NCI-H2107 treated with DMSO at 0.1 percent for 48 hours (cell line): ENCODE measurements at regions not wholly inside any gene's neighbourhood (a gene's known extent, or its start where the extent isn't known, plus 50 kb on each side); places are given as distances from the start of the nearest gene placed in this dataset.

Experiments
- DNase-seq: peaks from one replicate; lab custom pipeline; 2025; ENCODE audit not compliant: unreplicated experiment; lab: John Stamatoyannopoulos, UW

GRCh38 chr4:110953191-110953590 is 330.3 kb upstream of the PITX2 start:
- no peak for DNase-seq

- DNase-seq: no peak
Measured at GRCh38 chr4:110953898-110954297, 331.0 kb upstream of the PITX2 start.

- DNase-seq: no peak
Measured at GRCh38 chr4:110955748-110956147, 332.9 kb upstream of the PITX2 start.

- no peak for DNase-seq
Measured at GRCh38 chr4:110959041-110959643, 336.3 kb upstream of the PITX2 start.

GRCh38 chr4:110961066-110961465 is 338.2 kb upstream of the PITX2 start:
- no peak for DNase-seq

- DNase-seq: no peak
Measured at GRCh38 chr4:110962616-110963015, 339.7 kb upstream of the PITX2 start.

- no peak for DNase-seq
Measured at GRCh38 chr4:110963662-110964280, 340.9 kb upstream of the PITX2 start.

- DNase-seq: no peak
Measured at GRCh38 chr4:110967936-110968335, 345.1 kb upstream of the PITX2 start.

- no peak for DNase-seq
Measured at GRCh38 chr4:110970642-110971041, 347.8 kb upstream of the PITX2 start.

GRCh38 chr4:110975338-110975737 is 352.5 kb upstream of the PITX2 start:
- DNase-seq: no peak

GRCh38 chr4:110977554-110977953 is 354.7 kb upstream of the PITX2 start:
- no peak for DNase-seq

GRCh38 chr4:110978761-110979160 is 355.9 kb upstream of the PITX2 start:
- no peak for DNase-seq

- DNase-seq: no peak
Measured at GRCh38 chr4:110982486-110982885, 359.6 kb upstream of the PITX2 start.

GRCh38 chr4:110988722-110989121 is 365.8 kb upstream of the PITX2 start:
- DNase-seq: no peak

GRCh38 chr4:110989125-110989524 is 366.2 kb upstream of the PITX2 start:
- no peak for DNase-seq

GRCh38 chr4:110994781-110995180 is 371.9 kb upstream of the PITX2 start:
- DNase-seq: no peak

- no peak for DNase-seq
Measured at GRCh38 chr4:110998320-110998719, 375.4 kb upstream of the PITX2 start.

- no peak for DNase-seq
Measured at GRCh38 chr4:111011458-111011857, 388.6 kb upstream of the PITX2 start.

- no peak for DNase-seq
Measured at GRCh38 chr4:111013846-111014245, 391.0 kb upstream of the PITX2 start.

- no peak for DNase-seq
Measured at GRCh38 chr4:111014537-111014936, 391.7 kb upstream of the PITX2 start.

- no peak for DNase-seq
Measured at GRCh38 chr4:111016416-111016815, 393.5 kb upstream of the PITX2 start.

GRCh38 chr4:111018216-111018615 is 395.3 kb upstream of the PITX2 start:
- no peak for DNase-seq

- DNase-seq: no peak
Measured at GRCh38 chr4:111020476-111020875, 397.6 kb upstream of the PITX2 start.
